Cardiac fibroblast (primary cell): ENCODE measurements at regions not wholly inside any gene's neighbourhood (a gene's known extent, or its start where the extent isn't known, plus 50 kb on each side); places are given as distances from the start of the nearest gene placed in this dataset.

Experiments
- DNase-seq, 2 donors: peaks; one replicate each; pipeline versions ENCODE4 v3.0.0 to v3.0.0-alpha.2; 2010; ENCODE audit warnings: low read depth in 2 of 2
- H3K4me3 ChIP-seq, 2 donors: replicated peaks in 1 of 2; 1 replicate in 1 of 2; 2 replicates in 1 of 2; pipeline ENCODE4 v1.5.1; 2011; ENCODE audit warnings: low read depth in 2 of 2, low read length in 2 of 2, mild to moderate bottlenecking in 2 of 2, moderate library complexity in 1 of 2
- CTCF ChIP-seq: IDR thresholded peaks from one replicate; pipeline ENCODE4 v1.5.1; 2011; ENCODE audit warnings: low read depth, mild to moderate bottlenecking, low read length, inconsistent platforms

GRCh38 chr2:204074456-204074855, 137.9 kb downstream of the ICOS start:
- H3K4me3 ChIP-seq = no peak overlapping the region
- no peak for TF ChIP-seq CTCF
- DNase-seq = no peak

GRCh38 chr2:204078003-204078698, 141.6 kb downstream of the ICOS start:
- no peak for TF ChIP-seq CTCF
- no peak for DNase-seq
- H3K4me3 ChIP-seq = no peak overlapping the region

- TF ChIP-seq CTCF = no peak
- no peak for DNase-seq
- H3K4me3 ChIP-seq = no peak overlapping the region
Measured at GRCh38 chr2:204081487-204082425, 145.2 kb downstream of the ICOS start.

GRCh38 chr2:204086167-204086566, 149.6 kb downstream of the ICOS start:
- no peak for DNase-seq
- TF ChIP-seq CTCF = no peak
- H3K4me3 ChIP-seq = no peak overlapping the region

GRCh38 chr2:204089105-204089504, 152.5 kb downstream of the ICOS start:
- H3K4me3 ChIP-seq = no peak overlapping the region
- no peak for DNase-seq
- TF ChIP-seq CTCF = no peak

- H3K4me3 ChIP-seq = no peak overlapping the region
- TF ChIP-seq CTCF = no peak
- no peak for DNase-seq
Measured at GRCh38 chr2:204089574-204089973, 153.0 kb downstream of the ICOS start.
